ENCODE measurements at regions not wholly inside any gene's neighbourhood (a gene's known extent, or its start where the extent isn't known, plus 50 kb on each side); places are given as distances from the start of the nearest gene placed in this dataset.

GRCh38 chr16:61576476-61576875 lies 459.8 kb downstream of the CDH8 start:
- TF ChIP-seq ZFX (IDR thresholded peaks at IDR 0.05), result no peak
- no peak for TF ChIP-seq CTCF (conservative IDR thresholded peaks at IDR 0.05)
- no peak overlapping the region for H3K27ac ChIP-seq

- no peak for TF ChIP-seq ZFX (IDR thresholded peaks at IDR 0.05)
- no peak for TF ChIP-seq CTCF (conservative IDR thresholded peaks at IDR 0.05)
- no peak overlapping the region for H3K27ac ChIP-seq
Observed at GRCh38 chr16:61575617-61576016, 460.6 kb downstream of the CDH8 start.

GRCh38 chr16:61569028-61569427 lies 467.2 kb downstream of the CDH8 start:
- no peak for TF ChIP-seq ZFX (IDR thresholded peaks at IDR 0.05)
- TF ChIP-seq CTCF (conservative IDR thresholded peaks at IDR 0.05), result no peak

GRCh38 chr16:61564716-61565115 lies 471.5 kb downstream of the CDH8 start:
- TF ChIP-seq ZFX (IDR thresholded peaks at IDR 0.05) (no peak), CTCF (conservative IDR thresholded peaks at IDR 0.05) (no peak)
- H3K27ac ChIP-seq, result no peak overlapping the region

More at GRCh38 chr16:61569028-61569427, 467.2 kb downstream of the CDH8 start:
- no peak overlapping the region for H3K27ac ChIP-seq

GRCh38 chr16:61555718-61556441 lies 480.4 kb downstream of the CDH8 start:
- no peak overlapping the region for H3K27ac ChIP-seq
- TF ChIP-seq CTCF (conservative IDR thresholded peaks at IDR 0.05), result no peak
- no peak for TF ChIP-seq ZFX (IDR thresholded peaks at IDR 0.05)

- H3K27ac ChIP-seq, result no peak overlapping the region
- TF ChIP-seq ZFX (IDR thresholded peaks at IDR 0.05) (no peak), CTCF (conservative IDR thresholded peaks at IDR 0.05) (no peak)
Observed at GRCh38 chr16:61549327-61549726, 486.9 kb downstream of the CDH8 start.

- no peak overlapping the region for H3K27ac ChIP-seq
- TF ChIP-seq CTCF (conservative IDR thresholded peaks at IDR 0.05), result no peak
- no peak for TF ChIP-seq ZFX (IDR thresholded peaks at IDR 0.05)
Observed at GRCh38 chr16:61547626-61548025, 488.6 kb downstream of the CDH8 start.
